Stimulated activated CD8-positive, alpha-beta memory T cell treated with anti-CD3 and anti-CD28 coated beads, Interleukin-4, amount 100 ng/mL, for 1 hour (primary cell): ENCODE measurements at regions not wholly inside any gene's neighbourhood (a gene's known extent, or its start where the extent isn't known, plus 50 kb on each side); places are given as distances from the start of the nearest gene placed in this dataset.

ENCODE experiments used
- DNase-seq, 2 donors: peaks; one replicate each; pipeline ENCODE4 v3.0.0-alpha.2; 2020; ENCODE audit warnings: low read depth in 2 of 2, low spot score in 1 of 2

DNA sequence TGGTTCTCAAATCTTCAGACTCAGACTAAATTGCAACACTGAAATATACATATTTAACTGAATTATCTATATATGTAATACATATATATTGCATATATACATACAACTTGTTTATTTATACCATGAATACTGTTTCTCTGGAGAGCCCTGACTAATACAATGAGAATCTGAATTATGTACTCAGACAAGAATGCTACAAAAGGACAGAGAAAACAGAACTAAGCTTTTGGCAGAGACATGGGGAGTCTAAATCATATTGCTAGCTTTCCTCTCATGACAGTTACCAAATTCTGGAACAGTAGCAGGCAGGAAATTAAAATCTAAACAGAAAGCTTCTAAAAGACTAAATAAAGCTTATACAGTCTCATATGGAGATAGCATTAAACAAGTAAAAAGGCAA is 142.4 kb upstream of the KCNMB2 start:
- no peak for DNase-seq

DNA sequence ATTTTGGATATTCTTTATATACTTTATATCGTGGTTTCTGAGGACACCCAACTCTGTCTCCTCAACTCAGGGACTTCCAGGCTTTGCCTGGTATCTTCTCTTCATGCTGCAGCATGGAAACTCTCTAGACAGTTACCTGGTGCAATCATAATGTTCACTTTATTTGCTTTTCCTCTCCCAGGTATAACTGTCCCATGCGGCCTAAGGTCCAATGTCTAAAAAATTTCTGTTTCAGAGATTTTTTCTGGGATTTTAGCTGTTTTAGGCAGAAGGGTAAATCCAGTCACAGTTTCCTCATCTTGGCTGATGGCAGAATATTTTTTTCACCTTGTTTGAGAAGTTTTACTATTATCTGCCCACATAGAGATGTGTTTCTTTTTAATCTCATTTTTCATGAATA is 139.9 kb upstream of the KCNMB2 start:
- DNase-seq = no peak

DNA sequence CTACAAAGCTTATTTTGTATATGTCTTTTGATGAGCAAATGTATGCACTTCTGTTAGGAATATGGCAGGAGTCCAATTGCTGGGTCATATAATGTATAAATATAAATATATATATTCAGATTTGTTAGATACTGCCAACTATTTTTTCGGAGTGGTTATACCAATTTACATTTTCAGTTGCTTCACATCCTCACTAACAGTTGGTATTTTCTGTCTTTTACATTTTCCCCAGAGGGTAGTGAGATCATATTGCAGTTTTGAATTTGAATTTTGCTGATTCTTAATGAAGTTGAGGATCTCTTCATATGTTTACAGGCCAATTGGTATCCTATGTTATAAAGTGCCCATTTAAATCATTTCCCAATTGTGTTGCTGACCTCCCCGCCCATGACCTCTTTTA is 139.0 kb upstream of the KCNMB2 start:
- DNase-seq = no peak

DNA sequence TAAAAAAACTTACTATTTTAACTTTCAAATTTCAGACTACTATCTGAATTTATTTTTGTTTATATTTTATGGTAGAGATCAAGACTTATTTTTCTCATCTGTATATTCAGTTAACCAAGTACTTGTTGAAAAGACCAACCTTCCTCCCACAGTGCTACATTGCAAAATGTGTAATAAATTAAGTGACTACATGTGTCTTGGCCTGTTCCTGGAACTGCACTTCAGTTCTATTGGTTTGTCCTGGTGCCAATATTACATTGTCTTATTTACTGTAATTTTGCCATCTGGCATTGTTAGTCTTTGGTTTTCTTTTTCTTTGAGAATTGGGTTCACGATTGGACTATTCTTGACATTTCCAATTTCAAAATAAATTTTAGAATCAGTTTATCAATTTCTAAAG is 138.4 kb upstream of the KCNMB2 start:
- DNase-seq = no peak

DNA sequence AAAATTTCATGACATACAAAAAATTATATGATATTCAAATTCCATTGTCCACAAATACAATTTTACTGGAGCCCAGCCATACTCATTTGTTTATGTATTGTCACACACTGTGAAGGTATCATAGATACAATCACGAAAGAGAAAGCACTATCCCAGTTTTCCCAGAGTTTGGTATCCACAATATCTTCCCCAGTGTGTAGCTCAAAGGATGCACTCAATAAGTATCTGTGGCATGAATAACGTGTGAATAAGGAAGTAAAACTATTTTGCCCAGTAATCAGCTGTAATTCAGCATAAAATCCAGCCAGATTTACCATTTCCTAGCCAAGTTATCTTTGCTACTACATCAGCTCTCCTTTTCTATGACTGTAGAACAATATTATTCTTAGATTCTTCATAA is 131.3 kb upstream of the KCNMB2 start:
- DNase-seq = no peak

DNA sequence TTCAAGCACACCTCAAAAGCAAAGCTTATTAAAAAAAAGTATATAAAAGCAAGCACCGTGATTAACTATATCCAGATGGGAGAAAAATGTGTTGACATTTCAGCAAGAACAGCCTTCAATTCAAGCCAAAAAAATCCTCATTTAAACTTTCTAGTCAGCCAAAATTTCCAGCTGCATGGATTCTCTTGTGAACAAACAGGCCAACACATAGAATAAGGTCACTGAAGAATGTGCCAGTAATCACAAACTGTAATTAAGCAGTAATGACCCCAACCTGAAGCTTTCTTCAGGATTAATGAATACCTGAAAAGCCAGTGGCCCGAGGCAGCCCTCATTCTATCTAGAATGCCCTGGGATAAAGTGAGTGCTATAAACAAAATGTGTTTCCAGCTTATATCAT is 130.7 kb upstream of the KCNMB2 start:
- no peak for DNase-seq

DNA sequence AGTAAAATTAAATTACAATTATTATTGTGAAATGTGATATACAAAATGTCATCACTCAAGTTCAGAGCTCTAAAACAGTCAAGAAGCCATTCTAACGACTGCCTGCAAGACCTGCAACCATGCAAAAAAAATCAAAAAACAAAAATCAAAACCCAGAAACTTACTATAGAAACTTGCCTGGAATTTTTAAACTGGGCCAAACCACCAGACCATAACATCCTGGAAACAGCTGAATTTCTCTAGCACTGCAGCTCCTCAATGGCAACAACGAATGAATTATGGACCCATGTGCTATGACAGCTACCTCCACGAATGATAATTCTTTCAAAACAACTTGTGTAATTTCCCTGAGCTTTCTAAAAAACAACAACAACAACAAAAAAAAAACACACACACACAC is 130.0 kb upstream of the KCNMB2 start:
- no peak for DNase-seq

DNA sequence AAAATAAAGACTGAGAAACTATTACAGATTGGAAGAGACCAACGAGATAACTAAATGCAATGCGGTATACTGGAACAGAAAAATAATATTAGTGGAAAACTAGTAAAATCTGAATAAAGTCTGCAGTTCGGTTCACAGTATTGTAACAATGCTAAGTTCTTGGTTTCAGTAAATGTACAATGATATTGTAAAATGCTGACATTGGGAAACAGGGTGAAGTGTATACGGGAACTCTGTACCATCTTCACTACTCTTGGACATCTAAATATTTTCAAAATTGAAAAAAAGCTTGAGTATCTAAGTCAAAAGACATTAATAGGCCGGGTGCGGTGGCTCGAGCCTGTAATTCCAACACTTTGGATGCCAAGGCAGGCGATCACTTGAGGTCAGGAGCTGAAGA is 120.9 kb upstream of the KCNMB2 start:
- DNase-seq = no peak

DNA sequence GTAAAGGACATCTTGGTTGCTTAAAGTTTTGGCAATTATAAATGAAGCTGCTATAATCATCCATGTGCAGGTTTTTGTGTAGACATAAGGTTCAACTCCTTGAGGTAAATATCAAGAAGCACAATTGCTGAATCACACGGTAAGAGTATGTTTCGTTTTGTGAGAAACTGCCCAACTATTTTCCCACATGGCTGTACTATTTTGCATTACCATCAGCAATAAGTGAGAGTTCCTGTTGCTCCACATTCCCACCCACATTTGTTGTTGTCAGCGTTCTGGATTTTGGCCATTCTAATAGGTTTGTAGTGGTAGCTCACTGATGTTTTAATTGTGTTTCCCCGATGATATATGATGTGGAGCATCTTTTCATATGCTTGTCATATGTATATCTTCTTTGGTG is 118.5 kb upstream of the KCNMB2 start:
- DNase-seq = no peak

DNA sequence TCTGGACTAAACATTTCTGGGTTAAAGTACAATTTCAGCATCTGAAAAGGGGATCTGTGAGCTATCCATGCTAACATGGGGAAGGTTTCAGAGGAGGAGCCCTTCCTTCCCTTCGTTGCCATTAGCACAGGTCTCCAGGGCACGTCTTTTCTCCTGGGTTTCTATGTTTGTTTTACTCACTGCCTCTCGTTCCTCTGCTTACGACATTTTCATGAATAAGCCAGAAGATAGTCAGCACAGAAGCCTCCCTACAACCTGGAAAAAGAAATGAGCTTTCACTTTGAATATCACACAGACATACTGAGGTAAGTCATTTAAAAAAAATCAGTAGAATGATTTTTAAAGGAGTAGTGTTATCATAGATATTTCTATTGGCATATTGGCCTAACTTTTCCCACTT is 117.2 kb upstream of the KCNMB2 start:
- no peak for DNase-seq

DNA sequence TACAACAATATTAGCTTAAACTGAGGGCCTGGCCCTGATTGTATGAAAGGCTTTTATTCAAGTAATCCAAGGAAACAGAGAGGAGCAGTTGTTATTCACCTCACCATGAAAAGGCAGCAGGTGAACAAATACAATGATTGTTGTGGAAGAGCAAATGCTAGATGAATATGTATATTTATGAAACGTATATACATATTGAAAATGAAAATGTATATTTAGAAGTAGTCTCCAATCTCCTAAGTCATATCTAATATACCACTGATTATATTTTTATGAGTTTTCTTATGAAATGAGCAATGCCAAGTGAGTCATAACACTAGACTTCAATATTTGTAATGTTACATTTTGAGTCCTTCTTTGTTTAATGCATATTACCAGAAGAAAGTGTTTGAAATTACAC is 116.2 kb upstream of the KCNMB2 start:
- DNase-seq = no peak

DNA sequence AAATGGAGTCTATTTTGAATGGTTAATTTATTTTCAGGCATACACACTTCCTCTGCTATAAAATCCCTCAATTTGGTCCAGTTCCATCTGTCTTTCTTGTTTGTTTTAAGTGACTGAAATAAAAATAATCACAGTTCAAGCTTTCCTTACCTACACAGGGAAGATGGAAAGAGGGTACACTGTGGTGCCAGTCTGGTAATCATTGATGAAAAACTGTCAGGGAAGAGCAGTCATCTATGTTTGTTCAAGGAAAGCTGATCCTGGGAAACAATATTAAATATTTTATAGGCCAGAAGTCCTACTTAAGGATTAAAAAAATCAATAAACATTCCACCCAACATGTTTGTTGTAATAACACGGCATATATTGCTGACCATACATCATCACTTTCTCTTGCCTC is 115.2 kb upstream of the KCNMB2 start:
- DNase-seq = no peak

DNA sequence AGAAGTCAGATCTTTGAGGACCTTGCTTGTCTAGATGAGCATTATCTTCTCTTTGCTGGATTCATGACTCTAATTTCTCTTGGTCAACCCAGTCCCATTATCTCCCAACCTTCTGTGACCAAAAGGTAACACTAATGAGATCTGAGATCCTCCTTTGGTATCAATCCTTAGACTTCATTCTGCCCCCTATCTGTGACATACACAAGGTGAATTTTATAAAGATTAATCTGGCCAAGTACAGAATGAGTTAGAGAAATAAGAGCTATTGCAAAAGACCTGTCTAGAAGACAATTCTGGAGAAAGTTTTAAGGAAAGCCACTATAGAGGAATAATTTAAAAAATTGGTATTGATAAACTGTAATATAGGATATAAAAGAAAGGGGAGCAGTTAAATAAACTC is 113.8 kb upstream of the KCNMB2 start:
- no peak for DNase-seq

DNA sequence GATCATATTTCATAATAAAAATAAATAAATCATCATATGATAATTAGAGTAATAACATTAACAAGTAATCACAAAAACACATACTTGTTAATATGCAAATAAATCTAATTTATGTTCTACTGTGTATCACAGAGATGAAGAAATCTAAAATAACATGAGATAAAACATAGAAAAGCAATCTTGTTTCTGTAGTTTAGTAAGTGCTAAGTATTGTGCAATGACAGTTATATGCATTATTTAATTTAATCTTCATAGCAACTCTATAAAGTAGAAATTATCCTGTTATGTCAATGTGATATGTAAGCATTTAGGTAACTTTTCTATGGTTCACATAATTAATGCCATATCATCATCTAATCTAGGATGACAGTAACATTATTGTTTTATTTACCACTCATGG is 108.2 kb upstream of the KCNMB2 start:
- DNase-seq = no peak

DNA sequence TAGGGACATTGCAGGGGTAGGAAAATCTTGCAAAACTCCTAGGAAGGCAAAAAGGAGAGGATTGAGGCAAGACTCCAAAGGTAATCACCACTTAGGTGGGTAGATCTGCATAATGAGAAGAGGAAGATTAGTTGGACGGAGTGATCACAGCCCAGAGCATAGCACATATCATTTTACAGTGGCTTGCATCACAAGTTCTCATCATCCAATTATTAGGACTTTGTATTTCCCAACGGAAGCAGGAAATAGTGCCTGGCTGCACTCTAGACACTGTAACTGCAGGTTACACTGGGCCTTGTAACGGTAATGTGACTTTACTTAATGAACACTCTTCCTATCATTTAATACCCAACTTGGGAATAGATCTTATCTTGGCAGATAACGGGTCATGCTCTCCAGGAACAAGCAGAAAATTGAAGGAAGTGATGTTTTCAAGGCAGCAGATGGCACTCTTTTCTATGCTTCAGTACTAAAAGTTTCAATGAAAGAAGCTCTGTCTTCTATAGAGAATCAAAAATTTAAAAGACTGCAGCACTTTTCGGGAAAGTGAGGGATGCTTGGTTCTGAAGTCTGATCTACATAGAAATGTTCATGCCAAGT is 101.9 kb upstream of the KCNMB2 start:
- no peak for DNase-seq

DNA sequence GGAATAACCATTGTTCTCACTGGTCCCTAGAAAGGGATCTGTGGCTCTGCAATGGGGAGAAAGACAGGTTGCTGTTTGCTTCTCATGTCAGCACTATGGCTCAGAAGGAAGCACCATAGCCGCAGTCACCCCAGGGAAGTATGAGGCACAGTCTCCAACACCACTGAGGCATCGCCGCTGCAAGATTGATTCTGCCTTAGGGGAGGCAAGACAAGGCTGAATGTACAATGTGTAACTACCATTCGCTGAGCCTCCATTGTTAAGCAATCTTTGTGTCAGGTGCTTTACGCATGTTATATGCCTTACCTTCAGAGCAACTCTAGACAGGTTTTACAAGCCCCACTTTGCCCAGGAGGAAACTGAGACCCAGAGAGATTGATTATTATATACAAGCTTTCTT is 100.7 kb upstream of the KCNMB2 start:
- DNase-seq = no peak

DNA sequence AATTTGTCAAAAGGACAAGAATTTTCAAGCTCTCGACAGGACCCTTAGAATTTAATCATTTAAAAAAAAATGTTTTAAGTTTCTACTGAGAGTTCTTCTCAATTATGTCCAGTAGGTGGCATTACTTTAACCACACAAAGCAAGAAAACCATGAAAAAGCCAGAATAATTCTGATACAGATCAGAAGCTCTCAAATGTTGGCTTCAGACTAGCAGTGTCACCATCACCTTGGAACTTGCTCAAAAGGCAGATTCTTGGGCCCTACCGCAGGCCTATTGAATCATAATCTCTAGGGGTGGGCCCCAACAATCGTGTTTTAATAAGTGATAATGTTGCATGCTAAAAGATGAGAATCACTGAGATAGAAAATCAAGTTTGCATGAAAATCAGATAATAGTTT is 99.5 kb upstream of the KCNMB2 start:
- DNase-seq = no peak

DNA sequence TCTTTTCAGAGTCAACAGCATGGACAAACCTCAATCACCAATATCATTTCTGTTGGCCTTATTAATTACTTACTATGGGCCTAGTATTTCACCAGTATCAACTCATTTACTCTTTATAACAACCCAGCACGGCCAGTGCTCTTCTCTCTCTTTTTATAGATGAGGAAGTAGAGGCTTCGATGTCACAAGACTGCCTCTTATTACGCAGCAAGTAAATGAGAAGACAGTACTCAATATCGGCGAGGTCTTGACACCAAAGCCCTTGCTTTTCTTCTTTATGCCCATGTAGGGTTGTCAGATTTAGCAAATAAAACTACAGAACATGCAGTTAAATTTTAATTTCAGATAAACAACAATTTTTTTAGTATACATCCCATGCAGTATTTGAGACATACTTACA is 99.0 kb upstream of the KCNMB2 start:
- DNase-seq = no peak

DNA sequence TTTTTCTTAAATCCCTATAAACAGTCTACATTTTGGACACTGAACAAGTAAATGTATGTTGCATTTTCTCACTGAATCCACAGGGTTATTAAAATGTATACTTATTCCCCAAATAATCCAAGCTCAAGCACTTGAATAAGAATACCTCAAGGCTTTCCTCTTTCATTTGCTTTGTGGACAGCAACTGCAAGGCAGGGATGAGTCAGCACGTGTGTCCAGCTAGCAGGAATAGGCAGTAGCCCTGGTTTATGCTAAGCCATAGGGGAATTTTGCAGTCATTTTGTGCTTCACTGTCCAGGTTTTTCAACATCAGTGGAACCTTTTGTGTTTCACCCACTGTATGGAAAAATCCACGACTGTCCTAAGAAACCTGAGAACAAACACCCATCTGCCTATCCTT is 96.7 kb upstream of the KCNMB2 start:
- no peak for DNase-seq

DNA sequence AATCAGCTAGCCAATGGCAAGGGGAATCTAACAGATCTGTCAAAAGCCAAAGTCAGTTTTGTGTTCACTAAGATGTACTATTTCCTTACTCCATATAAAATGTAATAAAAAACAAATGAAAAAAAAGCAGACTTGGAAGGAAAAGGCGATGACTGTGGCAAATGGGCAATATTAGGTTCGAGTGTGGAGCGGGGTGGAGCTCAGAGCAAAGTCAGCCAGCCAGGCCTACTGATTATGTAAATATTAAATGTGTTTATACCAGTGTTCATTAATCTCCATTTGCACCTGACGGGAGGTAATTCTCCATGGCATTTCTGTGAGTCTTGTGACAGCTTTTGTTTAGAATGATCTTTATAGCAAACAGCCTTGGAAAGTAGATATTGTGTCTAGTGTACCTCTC is 96.2 kb upstream of the KCNMB2 start:
- no peak for DNase-seq

DNA sequence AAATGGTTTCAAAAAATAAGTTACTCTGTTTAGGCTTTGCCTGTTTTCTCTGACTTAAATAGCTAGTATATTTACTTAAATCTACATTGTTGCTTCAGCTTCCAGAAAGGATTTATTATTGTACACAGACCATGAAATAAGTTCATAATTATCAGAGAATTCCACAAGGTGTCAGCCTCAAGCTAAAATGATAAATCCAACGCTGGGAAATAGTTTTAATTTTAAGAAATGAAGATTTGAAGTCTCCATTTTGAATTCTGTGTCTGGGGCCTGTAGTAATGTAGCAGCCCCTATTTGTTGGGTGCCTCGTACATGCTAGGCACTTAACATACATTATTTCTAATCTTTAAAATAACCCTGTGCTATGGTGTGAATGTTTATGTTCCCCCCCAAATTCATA is 92.6 kb upstream of the KCNMB2 start:
- DNase-seq = no peak

DNA sequence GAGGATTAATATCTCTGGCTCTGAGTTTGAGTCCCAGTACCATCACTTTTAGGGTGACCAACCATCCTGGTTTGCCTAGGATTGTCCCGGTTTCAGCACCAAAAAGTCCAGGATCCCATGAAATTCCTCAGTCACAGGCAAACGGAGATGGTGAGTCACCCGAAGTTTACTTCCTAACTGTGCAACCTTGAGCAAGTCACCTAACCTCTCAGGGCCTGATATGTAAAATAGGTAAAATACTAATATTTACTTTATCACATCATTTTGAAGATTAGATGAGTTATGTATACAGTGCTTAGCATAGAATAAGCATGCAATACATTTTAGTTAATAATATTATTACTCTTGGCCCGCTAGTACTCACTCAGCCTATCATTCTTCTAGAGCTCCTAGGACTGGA is 91.1 kb upstream of the KCNMB2 start:
- DNase-seq = no peak

DNA sequence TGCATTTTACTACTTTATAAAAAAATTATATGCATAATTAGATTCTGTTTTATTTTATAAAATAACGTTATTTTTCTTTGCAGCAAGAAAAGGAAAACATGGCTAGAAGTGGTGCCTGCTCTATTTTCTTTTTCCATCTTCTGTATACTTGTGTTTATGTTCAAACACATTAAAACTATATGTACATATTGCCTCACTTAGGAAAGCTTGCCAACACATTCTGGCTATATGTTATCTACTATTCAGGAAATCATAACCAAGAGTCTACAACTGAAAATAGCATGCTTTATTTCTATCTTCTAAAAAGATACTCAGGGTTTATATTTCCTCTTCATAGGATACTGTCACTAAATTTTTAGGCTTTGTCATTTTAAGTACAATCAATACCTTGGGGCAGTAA is 90.2 kb upstream of the KCNMB2 start:
- no peak for DNase-seq

DNA sequence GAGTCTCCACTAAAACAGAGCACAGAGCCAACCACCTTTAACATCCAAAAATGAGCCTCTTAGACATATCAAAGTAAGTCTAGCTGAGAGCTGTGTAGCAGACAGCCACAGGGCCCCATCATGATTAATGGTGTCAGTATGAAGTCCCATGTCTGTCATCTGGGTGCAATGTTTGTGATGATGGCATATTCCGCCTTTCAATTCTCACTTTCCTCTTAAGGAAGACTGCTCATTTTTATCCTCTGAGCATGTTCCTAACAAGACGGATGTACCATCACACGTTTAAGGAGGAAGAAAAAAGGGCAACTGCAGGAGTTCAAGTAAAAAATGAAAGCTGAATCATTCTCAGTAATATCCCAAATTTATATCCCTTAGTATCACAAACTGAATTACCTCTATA is 85.8 kb upstream of the KCNMB2 start:
- DNase-seq = no peak
